H9 (cell line): ENCODE measurements at regions not wholly inside any gene's neighbourhood (a gene's known extent, or its start where the extent isn't known, plus 50 kb on each side); places are given as distances from the start of the nearest gene placed in this dataset.

ENCODE experiments used
- DNase-seq: peaks from one replicate; pipeline ENCODE4 v3.0.0-alpha.2; 2017
- H2AFZ ChIP-seq: one replicate; pipeline ENCODE4 v1.6.1; 2013; ENCODE audit warnings: mild to moderate bottlenecking, low read length, control low read depth, moderate library complexity
- H2AK5ac ChIP-seq: 2 replicates; pipeline ENCODE4 v1.6.1; 2013; ENCODE audit warnings: low read length, control low read depth, mixed read lengths; ENCODE audit not compliant: insufficient read length
- H2BK120ac ChIP-seq: one replicate; pipeline ENCODE4 v1.6.1; 2013; ENCODE audit warnings: low read depth, mild to moderate bottlenecking, low read length, control low read depth, inconsistent platforms; ENCODE audit not compliant: poor library complexity, severe bottlenecking
- H2BK12ac ChIP-seq: 2 replicates; pipeline ENCODE4 v1.6.1; 2013; ENCODE audit warnings: low read length, control low read depth, mixed read lengths, low read depth; ENCODE audit not compliant: insufficient read length
- H2BK15ac ChIP-seq: 2 replicates; pipeline ENCODE4 v1.6.1; 2013; ENCODE audit warnings: low read depth, low read length, control low read depth
- H2BK20ac ChIP-seq: one replicate; pipeline ENCODE4 v1.6.1; 2013; ENCODE audit warnings: low read depth, mild to moderate bottlenecking, low read length, control low read depth, inconsistent platforms; ENCODE audit not compliant: poor library complexity, severe bottlenecking
- H2BK5ac ChIP-seq: 2 replicates; pipeline ENCODE4 v1.6.1; 2013; ENCODE audit warnings: low read length, control low read depth, mixed read lengths; ENCODE audit not compliant: insufficient read length
- H3K14ac ChIP-seq: 2 replicates; pipeline ENCODE4 v1.6.1; 2013; ENCODE audit warnings: low read length, control low read depth; ENCODE audit not compliant: insufficient read depth
- H3K18ac ChIP-seq: 2 replicates; pipeline ENCODE4 v1.6.1; 2013; ENCODE audit warnings: low read depth, mild to moderate bottlenecking, mixed read lengths, low read length, control low read depth; ENCODE audit not compliant: insufficient read length
- H3K23ac ChIP-seq: 2 replicates; pipeline ENCODE4 v1.6.1; 2013; ENCODE audit warnings: low read length, control low read depth, mixed read lengths, low read depth; ENCODE audit not compliant: insufficient read length
- H3K23me2 ChIP-seq: 2 replicates; pipeline ENCODE4 v1.6.1; 2013; ENCODE audit warnings: low read depth, mild to moderate bottlenecking, mixed read lengths, low read length, control low read depth; ENCODE audit not compliant: insufficient read length, poor library complexity, severe bottlenecking
- H3K27ac ChIP-seq: 2 replicates; pipeline ENCODE4 v1.5.1; 2013; ENCODE audit warnings: low read length, control low read depth, mixed read lengths, low read depth; ENCODE audit not compliant: insufficient read length
- H3K27me3 ChIP-seq: 2 replicates; pipeline ENCODE4 v1.6.1; 2013; ENCODE audit warnings: low read length, control low read depth, inconsistent platforms; ENCODE audit not compliant: insufficient read depth
- H3K4ac ChIP-seq: 2 replicates; pipeline ENCODE4 v1.6.1; 2013; ENCODE audit warnings: low read depth, mild to moderate bottlenecking, control low read depth, inconsistent platforms, low read length, moderate library complexity
- H3K4me1 ChIP-seq: 2 replicates; pipeline ENCODE4 v1.6.1; 2013; ENCODE audit warnings: low read length, control low read depth, inconsistent platforms; ENCODE audit not compliant: insufficient read depth
- H3K4me2 ChIP-seq: 2 replicates; pipeline ENCODE4 v1.6.1; 2013; ENCODE audit warnings: low read length, control low read depth, mixed read lengths; ENCODE audit not compliant: insufficient read length, insufficient read depth
- H3K56ac ChIP-seq: 2 replicates; pipeline ENCODE4 v1.6.1; 2013; ENCODE audit warnings: low read depth, mild to moderate bottlenecking, mixed read lengths, low read length, control low read depth; ENCODE audit not compliant: insufficient read length
- H3K79me1 ChIP-seq: 2 replicates; pipeline ENCODE4 v1.6.1; 2013; ENCODE audit warnings: low read depth, mild to moderate bottlenecking, moderate library complexity, low read length, control low read depth, inconsistent platforms; ENCODE audit not compliant: insufficient read depth, poor library complexity, severe bottlenecking
- H3K79me2 ChIP-seq: 2 replicates; pipeline ENCODE4 v1.6.1; 2013; ENCODE audit warnings: low read length, control low read depth, inconsistent platforms; ENCODE audit not compliant: insufficient read depth
- H3K9ac ChIP-seq: 2 replicates; pipeline ENCODE4 v1.6.1; 2013; ENCODE audit warnings: low read length, control low read depth, mixed read lengths; ENCODE audit not compliant: insufficient read length; ENCODE audit errors: extremely low read depth
- H3K9me3 ChIP-seq: one replicate; pipeline ENCODE4 v1.6.1; 2013; ENCODE audit warnings: low read depth, low read length, inconsistent platforms; ENCODE audit not compliant: control insufficient read depth
- H3T11ph ChIP-seq: one replicate; pipeline ENCODE4 v1.6.1; 2013; ENCODE audit warnings: mild to moderate bottlenecking, low read length, control low read depth, inconsistent platforms
- H4K20me1 ChIP-seq: one replicate; pipeline ENCODE4 v1.6.1; 2013; ENCODE audit not compliant: control insufficient read depth, insufficient read length, insufficient read depth
- H4K5ac ChIP-seq: 2 replicates; pipeline ENCODE4 v1.6.1; 2013; ENCODE audit warnings: low read depth, mild to moderate bottlenecking, mixed read lengths, low read length, control low read depth; ENCODE audit not compliant: insufficient read length
- H4K8ac ChIP-seq: replicated peaks from 2 replicates; pipeline ENCODE4 v1.6.1; 2013; ENCODE audit warnings: low read length, control low read depth, mixed read lengths, low read depth; ENCODE audit not compliant: insufficient read length
- H4K91ac ChIP-seq: 2 replicates; pipeline ENCODE4 v1.6.1; 2013; ENCODE audit warnings: low read depth, mild to moderate bottlenecking, moderate library complexity, mixed read lengths, low read length, control low read depth; ENCODE audit not compliant: insufficient read length
- H3K27ac Mint-ChIP-seq, 3 experiments: 2 replicates in 2 of 3; 3 replicates in 1 of 3; pipeline ENCODE4 v1.8.0; 2020 to 2021; ENCODE audit warnings: mixed read lengths in 3 of 3, mild to moderate bottlenecking in 1 of 3, moderate library complexity in 1 of 3
- H3K27me3 Mint-ChIP-seq: 2 replicates; pipeline ENCODE4 v1.8.0; 2021; ENCODE audit warnings: low read depth, mild to moderate bottlenecking, moderate library complexity, mixed read lengths
- H3K36me3 Mint-ChIP-seq, 3 experiments: 2 replicates in 2 of 3; 3 replicates in 1 of 3; pipeline ENCODE4 v1.8.0; 2020 to 2021; ENCODE audit warnings: low read depth in 3 of 3, mixed read lengths in 3 of 3; ENCODE audit not compliant: insufficient read depth in 1 of 3
- H3K4me1 Mint-ChIP-seq, 2 experiments: 2 replicates each; pipeline ENCODE4 v1.8.0; 2020; ENCODE audit warnings: mixed read lengths in 2 of 2
- H3K4me3 Mint-ChIP-seq, 2 experiments: 2 replicates in 1 of 2; 3 replicates in 1 of 2; pipeline ENCODE4 v1.8.0; 2020 to 2021; ENCODE audit warnings: mild to moderate bottlenecking in 2 of 2, mixed read lengths in 2 of 2, moderate library complexity in 1 of 2
- H3K9me3 Mint-ChIP-seq, 2 experiments: 2 replicates in 1 of 2; 3 replicates in 1 of 2; pipeline ENCODE4 v1.8.0; 2020; ENCODE audit warnings: mild to moderate bottlenecking in 2 of 2, mixed read lengths in 2 of 2, moderate library complexity in 1 of 2
- CTCF ChIP-seq: fragments of 200-600 bp; sonication (generic); conservative IDR thresholded peaks from 3 replicates; pipeline ENCODE4 v1.8.0; 2021; ENCODE audit warnings: antibody characterized with exemption, mild to moderate bottlenecking
- WGBS: extraction: QIAGEN DNeasy Blood & Tissue Kit; methylation state at CpG from one replicate; pipeline ENCODE4 v1.1.7; 2013; ENCODE audit warnings: missing lambda C conversion rate, low lambda C conversion rate, mixed read lengths; ENCODE audit not compliant: insufficient read length; ENCODE audit errors: extremely low coverage; 5-methylcytosine and 5-hydroxymethylcytosine counted together

DNA sequence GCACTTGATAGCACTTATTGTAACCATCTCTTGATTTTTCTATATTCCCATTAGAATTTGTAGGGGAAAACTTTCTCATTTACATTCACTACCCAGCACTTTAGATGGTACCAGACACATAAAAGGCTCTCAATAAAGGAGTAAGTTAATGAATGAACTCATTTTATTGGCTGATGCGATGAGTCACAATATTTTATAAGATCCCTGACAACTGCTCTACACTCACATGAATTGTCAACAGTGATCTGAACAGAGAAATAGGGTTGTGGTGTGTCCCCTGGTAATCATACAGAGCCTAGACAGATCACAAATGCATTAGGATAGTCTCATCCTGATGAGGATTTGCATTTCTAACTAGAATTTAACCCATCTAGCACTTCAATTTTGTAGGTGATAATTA lies 567.6 kb upstream of the ARPP21 start:
- Histone ChIP-seq H4K8ac (no peak overlapping the region), H2BK20ac (no peak overlapping the region), H3K14ac (no peak overlapping the region), H2AFZ (no peak overlapping the region), H4K5ac (no peak overlapping the region), H2AK5ac (no peak overlapping the region), H3K27me3 (no peaks in the 10 kb centered on the region), H4K20me1 (no peaks in the 10 kb centered on the region), H2BK5ac (no peak overlapping the region), H3K9ac (no peak overlapping the region), H3K27ac (no peak overlapping the region), H3K18ac (no peak overlapping the region), H3K79me1 (no peaks in the 10 kb centered on the region), H2BK120ac (no peak overlapping the region), H4K91ac (no peak overlapping the region), H3K23ac (no peak overlapping the region), H3K4me1 (no peaks in the 10 kb centered on the region), H3T11ph (no peak overlapping the region), H3K56ac (no peak overlapping the region), H3K23me2 (no peaks in the 10 kb centered on the region), H3K79me2 (no peaks in the 10 kb centered on the region), H3K4me2 (no peak overlapping the region), H3K4ac (no peak overlapping the region), H2BK12ac (no peak overlapping the region), H3K9me3 (no peaks in the 10 kb centered on the region), H2BK15ac (no peak overlapping the region)
- no peak overlapping the region for H3K4me3 Mint-ChIP-seq
- H3K36me3 Mint-ChIP-seq, result no peaks in the 10 kb centered on the region
- no peaks in the 10 kb centered on the region; the same call in 1 of the 2 replicates for H3K27me3 Mint-ChIP-seq
- no peak for TF ChIP-seq CTCF
- H3K4me1 Mint-ChIP-seq, result no peaks in the 10 kb centered on the region
- WGBS, result no CpG with 5 or more reads among the region's 1 CpG
- DNase-seq, result no peak
- H3K9me3 Mint-ChIP-seq, result no peaks in the 10 kb centered on the region
- no peak overlapping the region for H3K27ac Mint-ChIP-seq
